ENCODE measurements at regions not wholly inside any gene's neighbourhood (a gene's known extent, or its start where the extent isn't known, plus 50 kb on each side); places are given as distances from the start of the nearest gene placed in this dataset.

GRCh38 chr12:58293308-58293982 is 352.1 kb downstream of the ATP23 start:
- no peak for DNase-seq (ENCODE audit: low read depth in 1 of 2, low spot score in 1 of 2)
- H3K27ac ChIP-seq (replicated peaks), result no peak overlapping the region
- no peak overlapping the region for H3K4me3 ChIP-seq (replicated peaks; ENCODE audit: insufficient read depth, low read length)
- no peaks in the 10 kb centered on the region for H3K27me3 ChIP-seq (ENCODE audit: insufficient read depth, poor library complexity, severe bottlenecking)
- TF ChIP-seq SPI1 (IDR thresholded peaks at IDR 0.05; ENCODE audit: borderline replicate concordance, low read depth) (no peak), GABPA (IDR thresholded peaks at IDR 0.05; ENCODE audit: low read depth) (no peak), REST (IDR thresholded peaks at IDR 0.05; ENCODE audit: insufficient replicate concordance, low read depth) (no peak), POLR2AphosphoS5 (IDR thresholded peaks at IDR 0.05; ENCODE audit: low read depth) (no peak), CTCF (IDR thresholded peaks at IDR 0.05; ENCODE audit: insufficient read depth, low read length) (no peak)

GRCh38 chr12:58295268-58295667 is 353.9 kb downstream of the ATP23 start:
- Histone ChIP-seq H3K4me3 (replicated peaks; ENCODE audit: insufficient read depth, low read length) (no peak overlapping the region), H3K27me3 (ENCODE audit: insufficient read depth, poor library complexity, severe bottlenecking) (no peaks in the 10 kb centered on the region), H3K27ac (replicated peaks) (no peak overlapping the region)
- DNase-seq (ENCODE audit: low read depth in 1 of 2, low spot score in 1 of 2), result no peak
- no peak for TF ChIP-seq CTCF (IDR thresholded peaks at IDR 0.05; ENCODE audit: insufficient read depth, low read length)
- no peak for TF ChIP-seq POLR2AphosphoS5 (IDR thresholded peaks at IDR 0.05; ENCODE audit: low read depth)
- no peak for TF ChIP-seq GABPA (IDR thresholded peaks at IDR 0.05; ENCODE audit: low read depth)
- no peak for TF ChIP-seq SPI1 (IDR thresholded peaks at IDR 0.05; ENCODE audit: borderline replicate concordance, low read depth)
- TF ChIP-seq REST (IDR thresholded peaks at IDR 0.05; ENCODE audit: insufficient replicate concordance, low read depth), result no peak

GRCh38 chr12:58296863-58297262 is 355.5 kb downstream of the ATP23 start:
- no peak overlapping the region for H3K4me3 ChIP-seq (replicated peaks; ENCODE audit: insufficient read depth, low read length)
- no peak for TF ChIP-seq CTCF (IDR thresholded peaks at IDR 0.05; ENCODE audit: insufficient read depth, low read length)
- no peak for TF ChIP-seq SPI1 (IDR thresholded peaks at IDR 0.05; ENCODE audit: borderline replicate concordance, low read depth)
- TF ChIP-seq POLR2AphosphoS5 (IDR thresholded peaks at IDR 0.05; ENCODE audit: low read depth), result no peak
- TF ChIP-seq GABPA (IDR thresholded peaks at IDR 0.05; ENCODE audit: low read depth), result no peak
- no peak for TF ChIP-seq REST (IDR thresholded peaks at IDR 0.05; ENCODE audit: insufficient replicate concordance, low read depth)
- H3K27me3 ChIP-seq (ENCODE audit: insufficient read depth, poor library complexity, severe bottlenecking), result no peaks in the 10 kb centered on the region
- DNase-seq (ENCODE audit: low read depth in 1 of 2, low spot score in 1 of 2), result no peak
- no peak overlapping the region for H3K27ac ChIP-seq (replicated peaks)

All from HL-60 (cell line).